Mesenchymal stem cell (in vitro differentiated cells and primary cell): ENCODE measurements at regions not wholly inside any gene's neighbourhood (a gene's known extent, or its start where the extent isn't known, plus 50 kb on each side); places are given as distances from the start of the nearest gene placed in this dataset.
A peak's percentile ranks its signal among the peaks of the same experiment; 100 is the strongest.

Source experiments
- DNase-seq: peaks from one replicate; pipeline ENCODE4 v3.0.0-alpha.2; 2013
- H2AFZ ChIP-seq: one replicate; pipeline ENCODE4 v1.6.1; 2013; ENCODE audit warnings: low read depth, mild to moderate bottlenecking, control low read depth, inconsistent platforms, low read length, moderate library complexity
- H2AK5ac ChIP-seq: 2 replicates; pipeline ENCODE4 v1.6.1; 2013; ENCODE audit warnings: low read length, moderate library complexity, mild to moderate bottlenecking, inconsistent platforms; ENCODE audit not compliant: severe bottlenecking
- H2BK120ac ChIP-seq: one replicate; pipeline ENCODE4 v1.6.1; 2013; ENCODE audit warnings: low read depth, mild to moderate bottlenecking, inconsistent platforms, low read length, moderate library complexity
- H2BK12ac ChIP-seq, 2 experiments: one replicate each; pipeline ENCODE4 v1.6.1; 2013; ENCODE audit warnings: inconsistent platforms in 2 of 2, low read length in 2 of 2, mild to moderate bottlenecking in 2 of 2, moderate library complexity in 2 of 2, control low read depth in 1 of 2
- H2BK15ac ChIP-seq: one replicate; pipeline ENCODE4 v1.6.1; 2013; ENCODE audit warnings: mild to moderate bottlenecking, low read depth, inconsistent platforms; ENCODE audit not compliant: poor library complexity, severe bottlenecking
- H2BK5ac ChIP-seq: 2 replicates; pipeline ENCODE4 v1.6.1; 2013; ENCODE audit warnings: low read depth, mild to moderate bottlenecking, low read length, control low read depth, inconsistent platforms; ENCODE audit not compliant: poor library complexity, severe bottlenecking
- H3K14ac ChIP-seq, 2 experiments: one replicate each; pipeline ENCODE4 v1.6.1; 2013; ENCODE audit warnings: inconsistent platforms in 2 of 2, low read length in 2 of 2, control low read depth in 1 of 2, mild to moderate bottlenecking in 1 of 2, moderate library complexity in 1 of 2
- H3K18ac ChIP-seq, 2 experiments: one replicate each; pipeline ENCODE4 v1.6.1; 2013; ENCODE audit warnings: inconsistent platforms in 2 of 2, low read length in 2 of 2, control low read depth in 1 of 2, low read depth in 1 of 2, mild to moderate bottlenecking in 1 of 2
- H3K23ac ChIP-seq, 2 experiments: one replicate each; pipeline ENCODE4 v1.6.1; 2013; ENCODE audit warnings: inconsistent platforms in 2 of 2, low read length in 2 of 2, mild to moderate bottlenecking in 2 of 2, moderate library complexity in 2 of 2, control low read depth in 1 of 2
- H3K27ac ChIP-seq: 2 replicates; pipeline ENCODE4 v1.5.1; 2013; ENCODE audit warnings: mild to moderate bottlenecking, moderate library complexity, low read length, control low read depth, inconsistent platforms; ENCODE audit not compliant: poor library complexity, severe bottlenecking
- H3K27me3 ChIP-seq, 2 experiments: 2 replicates each; pipeline versions ENCODE4 v1.6.1 to v1.7.0; 2013; ENCODE audit warnings: low read length in 2 of 2, mild to moderate bottlenecking in 2 of 2, moderate library complexity in 2 of 2, control low read depth in 1 of 2, inconsistent platforms in 1 of 2; ENCODE audit not compliant: control insufficient read depth in 1 of 2, insufficient read depth in 1 of 2
- H3K36me3 ChIP-seq, 2 experiments: 2 replicates each; pipeline versions ENCODE4 v1.6.1 to v1.7.0; 2013; ENCODE audit warnings: low read length in 2 of 2, control low read depth in 1 of 2, inconsistent platforms in 1 of 2, low read depth in 1 of 2, mild to moderate bottlenecking in 1 of 2; ENCODE audit not compliant: insufficient read depth in 2 of 2, control insufficient read depth in 1 of 2
- H3K4ac ChIP-seq, 2 experiments: one replicate each; pipeline ENCODE4 v1.6.1; 2013; ENCODE audit warnings: inconsistent platforms in 2 of 2, low read length in 2 of 2, mild to moderate bottlenecking in 2 of 2, moderate library complexity in 2 of 2, control low read depth in 1 of 2, low read depth in 1 of 2
- H3K4me1 ChIP-seq: 2 replicates; pipeline ENCODE4 v1.6.1; 2013; ENCODE audit warnings: low read depth, low read length, control low read depth; ENCODE audit not compliant: control insufficient read depth, insufficient read depth
- H3K4me2 ChIP-seq: 2 replicates; pipeline ENCODE4 v1.6.1; 2013; ENCODE audit warnings: low read length, mild to moderate bottlenecking, inconsistent platforms; ENCODE audit not compliant: poor library complexity, severe bottlenecking
- H3K4me3 ChIP-seq, 2 experiments: 2 replicates each; pipeline versions ENCODE4 v1.5.1 to v1.7.0; 2013; ENCODE audit warnings: low read length in 2 of 2, mild to moderate bottlenecking in 2 of 2, control low read depth in 1 of 2, low read depth in 1 of 2; ENCODE audit not compliant: insufficient read depth in 1 of 2
- H3K79me1 ChIP-seq: replicated peaks from 2 replicates; pipeline ENCODE4 v1.6.1; 2013; ENCODE audit warnings: mild to moderate bottlenecking, control low read depth, low read length, inconsistent platforms; ENCODE audit not compliant: poor library complexity, severe bottlenecking
- H3K9ac ChIP-seq: 2 replicates; pipeline ENCODE4 v1.7.0; 2013; ENCODE audit warnings: mild to moderate bottlenecking, low read length, moderate library complexity
- H3K9me3 ChIP-seq: 2 replicates; pipeline ENCODE4 v1.7.0; 2013; ENCODE audit warnings: mild to moderate bottlenecking, low read length; ENCODE audit not compliant: control insufficient read depth
- H4K8ac ChIP-seq: one replicate; pipeline ENCODE4 v1.6.1; 2013; ENCODE audit warnings: inconsistent platforms, mild to moderate bottlenecking, low read length, moderate library complexity
- H4K91ac ChIP-seq: one replicate; pipeline ENCODE4 v1.6.1; 2013; ENCODE audit warnings: mild to moderate bottlenecking, low read length, inconsistent platforms
- WGBS: methylation state at CpG from one replicate; pipeline ENCODE4 v1.1.7; 2013; ENCODE audit warnings: mixed read lengths; 5-methylcytosine and 5-hydroxymethylcytosine counted together

DNA sequence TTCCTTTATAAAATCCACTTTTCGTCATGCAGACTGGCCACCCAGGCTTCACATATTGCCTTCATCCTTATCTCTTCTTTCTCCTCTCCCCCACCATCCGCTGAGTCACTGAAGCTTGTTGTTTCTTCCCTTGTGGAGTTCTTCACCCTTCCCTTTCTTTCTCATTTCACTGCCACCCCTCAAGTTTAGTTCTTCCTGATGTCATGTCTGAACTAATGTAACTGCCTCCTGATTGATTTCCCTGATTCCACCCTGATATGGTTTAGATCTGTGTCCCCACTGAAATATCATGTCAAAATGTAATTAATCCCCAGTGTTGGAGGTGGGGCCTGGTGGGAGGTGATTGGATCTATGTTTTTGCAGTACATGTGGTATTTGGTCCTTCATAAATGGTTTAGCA is 151.4 kb downstream of the CPEB2 start:
- Histone ChIP-seq H3K4me2 (no peak overlapping the region), H3K36me3 (no peaks in the 10 kb centered on the region), H3K4me1 (peaks cover 12% of the 10 kb centered on the region), H3K9me3 (no peaks in the 10 kb centered on the region), H3K4me3 (no peak overlapping the region), H3K27me3 (no peaks in the 10 kb centered on the region), H3K79me1 (no peaks in the 10 kb centered on the region), H3K18ac (no peak overlapping the region), H4K8ac (no peak overlapping the region), H3K14ac (no peak overlapping the region), H3K23ac (no peak overlapping the region), H2AFZ (no peak overlapping the region), H4K91ac (no peak overlapping the region), H2BK120ac (no peak overlapping the region), H3K9ac (no peak overlapping the region), H2BK5ac (no peak overlapping the region), H2BK15ac (no peak overlapping the region), H3K4ac (no peak overlapping the region), H2BK12ac (no peak overlapping the region), H2AK5ac (no peak overlapping the region), H3K27ac (no peak overlapping the region)
- WGBS, result 92% methylated on average over 2 of the region's 2 CpGs
- DNase-seq, result no peak

DNA sequence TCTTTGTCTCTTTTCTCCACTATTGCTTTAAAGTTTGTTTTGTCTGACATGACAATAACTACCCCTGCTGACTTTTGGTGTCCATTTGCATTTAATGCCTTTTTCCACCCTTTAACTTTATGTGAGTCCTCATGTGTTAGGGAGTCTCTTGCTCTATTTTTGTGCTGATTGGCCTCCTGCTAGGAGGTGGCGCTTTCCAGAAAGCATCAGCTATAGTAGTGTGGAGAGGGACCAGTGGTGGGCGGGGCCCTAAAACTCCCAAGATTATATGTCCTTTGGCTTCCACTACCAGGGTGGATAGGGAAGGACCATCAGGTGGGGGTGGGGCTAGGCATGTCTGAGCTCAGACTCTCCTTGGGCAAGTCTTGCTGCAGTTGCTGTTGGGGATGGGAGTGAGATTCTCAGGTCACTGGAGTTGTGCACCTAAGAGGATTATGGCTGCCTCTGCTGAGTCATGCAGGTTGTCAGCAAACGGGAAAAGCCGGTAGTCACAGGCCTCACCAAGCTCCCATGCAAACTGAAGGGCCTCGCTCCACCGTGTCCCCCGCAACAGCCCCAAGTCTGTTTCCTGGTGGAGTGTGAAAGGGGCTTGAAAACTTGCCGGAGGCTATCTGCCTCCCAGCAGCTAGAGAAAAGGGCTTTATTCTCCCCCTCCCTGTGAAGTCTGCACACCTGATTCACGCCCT is 156.3 kb downstream of the CPEB2 start:
- Histone ChIP-seq H3K14ac (no peak overlapping the region), H3K4me2 (no peak overlapping the region), H3K9me3 (no peaks in the 10 kb centered on the region), H3K27me3 (no peaks in the 10 kb centered on the region), H3K36me3 (no peaks in the 10 kb centered on the region), H3K23ac (no peak overlapping the region), H4K91ac (no peak overlapping the region), H2BK15ac (no peak overlapping the region), H3K9ac (no peak overlapping the region), H3K4ac (no peak overlapping the region), H3K27ac (no peak overlapping the region), H4K8ac (no peak overlapping the region), H2AK5ac (no peak overlapping the region), H3K4me1 (peaks cover 2% of the 10 kb centered on the region), H3K79me1 (no peaks in the 10 kb centered on the region), H2BK12ac (no peak overlapping the region), H2BK5ac (no peak overlapping the region), H2AFZ (peak overlapping the region; percentile 27), H3K4me3 (no peak overlapping the region), H3K18ac (no peak overlapping the region), H2BK120ac (no peak overlapping the region)
- WGBS, result 77% methylated on average over 9 of the region's 9 CpGs
- no peak for DNase-seq

DNA sequence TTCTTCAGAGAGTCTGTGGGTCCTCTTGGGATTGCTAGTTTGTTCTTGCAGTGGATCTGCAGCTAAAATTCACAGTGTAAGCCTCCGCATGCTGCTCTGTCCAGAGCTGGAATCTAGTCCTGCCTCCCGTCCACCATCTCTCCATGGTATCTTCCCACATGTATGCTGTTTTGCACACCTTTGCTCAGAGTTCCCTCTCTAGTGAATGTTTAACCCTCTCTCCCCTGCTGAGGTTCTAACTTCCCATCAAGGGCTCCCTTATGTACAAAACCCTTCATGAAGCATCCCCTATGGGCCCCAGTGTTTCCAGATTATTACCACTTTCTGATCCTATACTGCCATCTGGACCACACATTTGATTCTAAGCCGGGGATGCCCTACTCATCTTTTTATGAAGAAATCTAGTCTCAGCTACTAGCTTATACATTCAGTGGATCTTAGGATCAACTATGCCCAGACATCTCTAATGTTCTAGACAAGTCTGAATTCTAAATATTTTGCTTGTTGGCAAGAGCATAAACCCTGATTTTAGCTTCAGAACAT is 157.3 kb downstream of the CPEB2 start:
- H3K4ac ChIP-seq, result no peak overlapping the region
- no peak for DNase-seq
- WGBS, result 99% methylated on average over 3 of the region's 3 CpGs
- peaks cover 2% of the 10 kb centered on the region for H3K4me1 ChIP-seq
- H3K14ac ChIP-seq, result no peak overlapping the region
- H3K27me3 ChIP-seq, result no peaks in the 10 kb centered on the region
- H3K79me1 ChIP-seq, result no peaks in the 10 kb centered on the region
- no peak overlapping the region for H2BK12ac ChIP-seq
- no peak overlapping the region for H2BK120ac ChIP-seq
- H2AFZ ChIP-seq, result no peak overlapping the region
- no peak overlapping the region for H3K4me3 ChIP-seq
- H3K23ac ChIP-seq, result no peak overlapping the region
- no peaks in the 10 kb centered on the region for H3K36me3 ChIP-seq
- H3K27ac ChIP-seq, result no peak overlapping the region
- no peak overlapping the region for H4K8ac ChIP-seq
- H3K9me3 ChIP-seq, result no peaks in the 10 kb centered on the region
- no peak overlapping the region for H3K9ac ChIP-seq
- no peak overlapping the region for H3K4me2 ChIP-seq
- no peak overlapping the region for H2AK5ac ChIP-seq
- no peak overlapping the region for H3K18ac ChIP-seq
- no peak overlapping the region for H2BK15ac ChIP-seq
- H4K91ac ChIP-seq, result no peak overlapping the region
- no peak overlapping the region for H2BK5ac ChIP-seq

DNA sequence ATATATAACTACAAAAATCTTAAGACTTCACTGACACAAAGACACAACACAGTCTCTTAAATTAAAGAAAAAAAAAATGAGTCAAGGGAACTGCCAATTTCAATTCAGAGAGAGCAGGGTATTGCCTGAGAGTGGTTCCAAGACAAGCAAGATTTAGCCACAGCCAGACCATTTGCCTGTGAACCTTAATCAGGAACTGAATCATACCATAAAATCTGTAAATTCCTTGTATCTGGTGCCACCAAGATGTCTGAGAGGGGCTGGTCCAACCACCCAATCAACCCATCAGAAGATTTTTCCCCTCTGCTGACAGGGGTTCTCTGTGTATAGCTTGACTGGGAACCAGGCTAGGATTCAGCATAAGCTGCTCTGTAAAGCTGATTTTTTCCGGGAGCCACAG is 159.2 kb downstream of the CPEB2 start:
- 83% methylated on average over 1 of the region's 1 CpG for WGBS
- no peak overlapping the region for H2AFZ ChIP-seq
- no peak overlapping the region for H3K18ac ChIP-seq
- H3K4ac ChIP-seq, result no peak overlapping the region
- DNase-seq, result no peak
- H4K8ac ChIP-seq, result no peak overlapping the region
- no peaks in the 10 kb centered on the region for H3K27me3 ChIP-seq
- peaks cover 2% of the 10 kb centered on the region for H3K4me1 ChIP-seq
- H2BK120ac ChIP-seq, result no peak overlapping the region
- H3K36me3 ChIP-seq, result no peaks in the 10 kb centered on the region
- no peak overlapping the region for H2BK5ac ChIP-seq
- H4K91ac ChIP-seq, result no peak overlapping the region
- no peak overlapping the region for H3K14ac ChIP-seq
- H3K27ac ChIP-seq, result no peak overlapping the region
- no peak overlapping the region for H2BK12ac ChIP-seq
- H3K4me2 ChIP-seq, result no peak overlapping the region
- H2AK5ac ChIP-seq, result no peak overlapping the region
- H3K4me3 ChIP-seq, result no peak overlapping the region
- H3K79me1 ChIP-seq, result no peaks in the 10 kb centered on the region
- H2BK15ac ChIP-seq, result no peak overlapping the region
- H3K9ac ChIP-seq, result no peak overlapping the region
- no peak overlapping the region for H3K23ac ChIP-seq
- no peaks in the 10 kb centered on the region for H3K9me3 ChIP-seq
